Stomach (tissue), 4 donors: ENCODE measurements at regions not wholly inside any gene's neighbourhood (a gene's known extent, or its start where the extent isn't known, plus 50 kb on each side); places are given as distances from the start of the nearest gene placed in this dataset.

Source experiments
- POLR2A ChIP-seq, 4 donors: fragments of 450-650 bp; IDR thresholded peaks; one replicate each; pipeline ENCODE4 v1.6.1; 2016; ENCODE audit warnings: antibody characterized with exemption in 4 of 4, control low read depth in 2 of 4, mild to moderate bottlenecking in 1 of 4, moderate library complexity in 1 of 4
- TF ChIP-seq, protein P1 (sequence below), 7 experiments: fragments of 450-650 bp in 4 of 7; fragments of 200-600 bp in 3 of 7; sonication (generic) in 3 of 7; IDR thresholded peaks; one replicate each; pipeline ENCODE4 v1.5.1; 2016 to 2019; ENCODE audit warnings: antibody characterized with exemption in 7 of 7, control low read depth in 2 of 7, mild to moderate bottlenecking in 1 of 7

DNA sequence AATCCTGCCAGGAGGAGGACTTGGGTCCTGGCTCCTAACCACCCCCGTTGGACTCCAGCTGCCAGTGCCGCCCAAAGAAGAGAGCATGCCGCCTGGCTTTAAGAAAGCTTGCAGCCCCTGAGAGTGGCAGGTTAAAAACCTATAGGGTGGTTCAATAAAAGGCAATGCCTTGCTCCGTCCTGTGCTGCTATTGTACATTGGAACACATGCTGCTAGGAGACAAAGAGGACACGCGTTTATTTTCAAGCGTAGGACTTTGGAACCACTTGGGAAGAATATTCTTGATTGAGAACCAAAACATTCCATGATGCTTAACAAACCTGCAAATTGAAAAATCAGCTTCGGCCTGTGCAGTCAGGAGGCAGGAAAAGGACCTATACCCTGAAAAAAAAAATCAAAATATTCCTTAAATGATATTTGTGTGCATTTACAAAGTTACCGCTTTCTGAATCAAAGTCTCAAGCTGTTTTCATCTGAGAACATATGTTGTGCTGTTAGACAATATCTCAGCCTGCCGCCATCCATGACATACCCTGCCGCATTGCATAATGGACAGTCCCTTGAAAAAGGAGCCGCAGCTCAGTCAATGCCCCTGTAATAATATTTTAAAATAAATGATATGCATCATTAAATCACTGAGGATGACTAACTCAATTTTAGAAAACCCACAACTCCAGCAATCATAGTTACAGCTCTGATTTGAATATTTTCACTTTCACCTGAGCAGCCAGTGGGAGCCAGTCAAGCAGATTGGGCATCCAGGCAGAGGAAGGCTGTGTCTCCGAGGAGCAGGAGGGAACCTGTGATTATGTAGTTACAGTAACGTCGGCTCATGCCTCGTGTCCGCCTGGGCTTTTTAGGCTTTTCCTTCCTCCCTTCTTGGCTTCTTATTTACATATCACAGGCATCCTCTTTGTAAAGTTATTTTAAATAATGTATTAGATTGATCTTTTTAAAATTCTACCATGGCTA is 805.6 kb upstream of the FANCL start:
- TF ChIP-seq, protein P1, sequence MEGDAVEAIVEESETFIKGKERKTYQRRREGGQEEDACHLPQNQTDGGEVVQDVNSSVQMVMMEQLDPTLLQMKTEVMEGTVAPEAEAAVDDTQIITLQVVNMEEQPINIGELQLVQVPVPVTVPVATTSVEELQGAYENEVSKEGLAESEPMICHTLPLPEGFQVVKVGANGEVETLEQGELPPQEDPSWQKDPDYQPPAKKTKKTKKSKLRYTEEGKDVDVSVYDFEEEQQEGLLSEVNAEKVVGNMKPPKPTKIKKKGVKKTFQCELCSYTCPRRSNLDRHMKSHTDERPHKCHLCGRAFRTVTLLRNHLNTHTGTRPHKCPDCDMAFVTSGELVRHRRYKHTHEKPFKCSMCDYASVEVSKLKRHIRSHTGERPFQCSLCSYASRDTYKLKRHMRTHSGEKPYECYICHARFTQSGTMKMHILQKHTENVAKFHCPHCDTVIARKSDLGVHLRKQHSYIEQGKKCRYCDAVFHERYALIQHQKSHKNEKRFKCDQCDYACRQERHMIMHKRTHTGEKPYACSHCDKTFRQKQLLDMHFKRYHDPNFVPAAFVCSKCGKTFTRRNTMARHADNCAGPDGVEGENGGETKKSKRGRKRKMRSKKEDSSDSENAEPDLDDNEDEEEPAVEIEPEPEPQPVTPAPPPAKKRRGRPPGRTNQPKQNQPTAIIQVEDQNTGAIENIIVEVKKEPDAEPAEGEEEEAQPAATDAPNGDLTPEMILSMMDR (IDR thresholded peaks at IDR 0.05) = no peak
- TF ChIP-seq POLR2A (IDR thresholded peaks at IDR 0.05) = no peak
